ENCODE measurements at regions not wholly inside any gene's neighbourhood (a gene's known extent, or its start where the extent isn't known, plus 50 kb on each side); places are given as distances from the start of the nearest gene placed in this dataset.

GRCh38 chr13:57224414-57224813 is 57.4 kb downstream of the PRR20E start:
- ATAC-seq (no peak), DNase-seq (no peak)
- H3K27ac ChIP-seq (ENCODE audit: low read depth, low read length): no peak overlapping the region
- H3K27me3 ChIP-seq (ENCODE audit: control insufficient read depth in 2 of 2, insufficient read depth in 2 of 2, low read length in 2 of 2): no peaks in the 10 kb centered on the region
- CTCF ChIA-PET: interaction anchor here (0.6 kb wide), 1 partner anchor 61 kb away, joined by 3 read pairs; no protein-coding TSS in a partner anchor
- Mint-ChIP-seq H3K27me3 (no peaks in the 10 kb centered on the region), H3K27ac (no peak overlapping the region), H3K4me1 (no peaks in the 10 kb centered on the region), H3K4me3 (no peak overlapping the region), H3K36me3 (no peaks in the 10 kb centered on the region), H3K9me3 (peaks cover 0 to 14% (median 3%) of the 10 kb centered on the region in 11 donors)
- H3K9me3 ChIP-seq (ENCODE audit: control insufficient read depth in 2 of 3, low read length in 3 of 3): no peaks in the 10 kb centered on the region
- intact Hi-C loops (cut with micrococcal nuclease): no loop called here
- H3K36me3 ChIP-seq (ENCODE audit: control insufficient read depth in 2 of 3, insufficient read depth in 3 of 3, low read length in 3 of 3): no peaks in the 10 kb centered on the region
- POLR2A ChIA-PET: no interaction called here
- no peak overlapping the region for H3K4me3 ChIP-seq (ENCODE audit: low read length)
- no peaks in the 10 kb centered on the region for H3K4me1 ChIP-seq (ENCODE audit: control insufficient read depth in 2 of 2, insufficient read depth in 2 of 2, low read length in 2 of 2)

DNA sequence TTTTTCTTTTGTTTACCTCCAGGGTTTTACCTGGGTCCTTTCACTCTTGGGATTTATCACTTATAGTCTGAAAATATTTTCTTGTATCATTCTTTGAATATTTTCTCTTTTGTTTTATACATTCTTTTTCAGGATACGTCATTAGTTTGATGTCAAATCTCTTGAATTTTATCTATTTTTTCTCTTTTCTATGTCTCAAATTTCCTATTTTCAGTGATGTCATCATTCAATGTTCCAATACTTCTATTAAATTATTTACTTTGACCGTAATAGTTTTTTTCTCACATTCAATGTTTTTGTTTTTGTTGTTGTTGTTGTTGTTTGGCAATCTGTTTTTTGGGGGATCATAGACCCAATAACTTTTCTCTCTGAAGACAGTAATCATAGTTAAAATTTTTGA is 83.5 kb downstream of the PRR20E start:
- Mint-ChIP-seq H3K27me3 (no peaks in the 10 kb centered on the region), H3K9me3 (peaks cover 0 to 8% (median 0%) of the 10 kb centered on the region in 11 donors), H3K4me3 (no peak overlapping the region), H3K27ac (no peak overlapping the region), H3K36me3 (no peaks in the 10 kb centered on the region), H3K4me1 (no peaks in the 10 kb centered on the region)
- POLR2A ChIA-PET: no interaction called here
- H3K4me3 ChIP-seq (ENCODE audit: low read length): no peak overlapping the region
- no peak overlapping the region for H3K27ac ChIP-seq (ENCODE audit: low read depth, low read length)
- no peaks in the 10 kb centered on the region for H3K9me3 ChIP-seq (ENCODE audit: control insufficient read depth in 2 of 3, low read length in 3 of 3)
- no peaks in the 10 kb centered on the region for H3K4me1 ChIP-seq (ENCODE audit: control insufficient read depth in 2 of 2, insufficient read depth in 2 of 2, low read length in 2 of 2)
- intact Hi-C loops (cut with micrococcal nuclease): no loop called here
- CTCF ChIA-PET: no interaction called here
- H3K36me3 ChIP-seq (ENCODE audit: control insufficient read depth in 2 of 3, insufficient read depth in 3 of 3, low read length in 3 of 3): no peaks in the 10 kb centered on the region
- H3K27me3 ChIP-seq (ENCODE audit: control insufficient read depth in 2 of 2, insufficient read depth in 2 of 2, low read length in 2 of 2): no peaks in the 10 kb centered on the region
- DNase-seq: no peak
- ATAC-seq: no peak

DNA sequence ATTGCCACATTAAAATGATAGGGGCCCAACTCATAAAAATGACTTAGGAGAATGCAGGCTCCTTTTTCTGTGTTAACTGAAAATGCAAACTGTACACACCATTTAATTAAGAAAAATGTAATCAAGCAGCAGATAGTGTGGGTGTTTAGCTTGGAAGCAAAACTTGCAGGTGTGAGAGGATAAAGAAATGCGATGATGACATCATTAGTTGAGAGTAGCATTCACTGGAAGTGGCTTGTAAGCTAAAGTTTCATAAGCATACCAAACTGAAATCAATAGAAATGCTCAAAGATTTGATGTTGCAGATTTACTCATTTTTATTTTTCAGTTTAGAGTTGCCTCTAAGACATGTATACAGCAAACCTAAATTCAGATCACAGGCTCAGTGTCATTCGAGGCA is 86.6 kb downstream of the PRR20E start:
- Histone ChIP-seq H3K9me3 (ENCODE audit: control insufficient read depth in 2 of 3, low read length in 3 of 3) (no peaks in the 10 kb centered on the region), H3K4me3 (ENCODE audit: low read length) (no peak overlapping the region), H3K36me3 (ENCODE audit: control insufficient read depth in 2 of 3, insufficient read depth in 3 of 3, low read length in 3 of 3) (no peaks in the 10 kb centered on the region), H3K4me1 (ENCODE audit: control insufficient read depth in 2 of 2, insufficient read depth in 2 of 2, low read length in 2 of 2) (no peaks in the 10 kb centered on the region), H3K27me3 (ENCODE audit: control insufficient read depth in 2 of 2, insufficient read depth in 2 of 2, low read length in 2 of 2) (no peaks in the 10 kb centered on the region), H3K27ac (ENCODE audit: low read depth, low read length) (no peak overlapping the region)
- POLR2A ChIA-PET: no interaction called here
- CTCF ChIA-PET: no interaction called here
- Mint-ChIP-seq H3K4me3 (no peak overlapping the region), H3K9me3 (peaks cover 0 to 13% (median 7%) of the 10 kb centered on the region in 11 donors), H3K4me1 (no peaks in the 10 kb centered on the region), H3K27me3 (no peaks in the 10 kb centered on the region), H3K36me3 (no peaks in the 10 kb centered on the region), H3K27ac (no peak overlapping the region)
- DNase-seq (no peak), ATAC-seq (no peak)
- intact Hi-C loops (cut with micrococcal nuclease): no loop called here

DNA sequence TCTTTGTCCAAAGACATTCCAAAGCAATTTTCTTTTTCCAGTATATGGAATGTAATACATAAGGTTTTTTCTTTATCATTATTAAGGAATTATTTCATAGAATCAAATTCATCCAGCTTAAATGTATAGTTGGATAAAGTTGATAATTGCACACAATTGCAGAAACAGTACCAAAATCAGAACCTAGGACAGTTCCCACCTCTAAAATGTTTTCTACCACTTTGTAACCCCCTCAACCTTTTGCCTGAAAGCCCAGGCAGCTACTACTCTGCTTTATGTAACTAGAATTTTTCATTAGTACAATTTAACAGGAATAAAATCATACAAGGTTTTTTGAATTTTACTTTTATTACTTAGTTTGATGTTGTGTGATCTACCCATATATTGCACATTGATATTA is 98.0 kb downstream of the PRR20E start:
- Mint-ChIP-seq H3K9me3 (peaks cover 2 to 32% (median 14%) of the 10 kb centered on the region in 11 donors), H3K4me1 (no peaks in the 10 kb centered on the region), H3K4me3 (no peak overlapping the region), H3K27me3 (no peaks in the 10 kb centered on the region), H3K36me3 (no peaks in the 10 kb centered on the region), H3K27ac (no peak overlapping the region)
- no peak for DNase-seq
- Histone ChIP-seq H3K4me1 (ENCODE audit: control insufficient read depth in 2 of 2, insufficient read depth in 2 of 2, low read length in 2 of 2) (no peaks in the 10 kb centered on the region), H3K36me3 (ENCODE audit: control insufficient read depth in 2 of 3, insufficient read depth in 3 of 3, low read length in 3 of 3) (no peaks in the 10 kb centered on the region), H3K9me3 (ENCODE audit: control insufficient read depth in 2 of 3, low read length in 3 of 3) (no peaks in the 10 kb centered on the region), H3K4me3 (ENCODE audit: low read length) (no peak overlapping the region), H3K27me3 (ENCODE audit: control insufficient read depth in 2 of 2, insufficient read depth in 2 of 2, low read length in 2 of 2) (no peaks in the 10 kb centered on the region), H3K27ac (ENCODE audit: low read depth, low read length) (no peak overlapping the region)
- ATAC-seq: no peak
- ChIA-PET POLR2A (no interaction called here), CTCF (no interaction called here)
- intact Hi-C loops (cut with micrococcal nuclease): no loop called here

GRCh38 chr13:57270493-57270892 is 103.5 kb downstream of the PRR20E start:
- ChIA-PET POLR2A (no interaction called here), CTCF (no interaction called here)
- H3K4me1 Mint-ChIP-seq: no peaks in the 10 kb centered on the region
- H3K27me3 Mint-ChIP-seq: no peaks in the 10 kb centered on the region
- ATAC-seq: no peak
- Histone ChIP-seq H3K4me3 (ENCODE audit: low read length) (no peak overlapping the region), H3K27ac (ENCODE audit: low read depth, low read length) (no peak overlapping the region), H3K27me3 (ENCODE audit: control insufficient read depth in 2 of 2, insufficient read depth in 2 of 2, low read length in 2 of 2) (no peaks in the 10 kb centered on the region), H3K4me1 (ENCODE audit: control insufficient read depth in 2 of 2, insufficient read depth in 2 of 2, low read length in 2 of 2) (no peaks in the 10 kb centered on the region), H3K36me3 (ENCODE audit: control insufficient read depth in 2 of 3, insufficient read depth in 3 of 3, low read length in 3 of 3) (no peaks in the 10 kb centered on the region), H3K9me3 (ENCODE audit: control insufficient read depth in 2 of 3, low read length in 3 of 3) (no peaks in the 10 kb centered on the region)
- no peak overlapping the region for H3K27ac Mint-ChIP-seq
- peaks cover 2 to 32% (median 11%) of the 10 kb centered on the region in 11 donors for H3K9me3 Mint-ChIP-seq
- H3K4me3 Mint-ChIP-seq: no peak overlapping the region
- intact Hi-C loops (cut with micrococcal nuclease): no loop called here
- no peak for DNase-seq
- H3K36me3 Mint-ChIP-seq: no peaks in the 10 kb centered on the region

DNA sequence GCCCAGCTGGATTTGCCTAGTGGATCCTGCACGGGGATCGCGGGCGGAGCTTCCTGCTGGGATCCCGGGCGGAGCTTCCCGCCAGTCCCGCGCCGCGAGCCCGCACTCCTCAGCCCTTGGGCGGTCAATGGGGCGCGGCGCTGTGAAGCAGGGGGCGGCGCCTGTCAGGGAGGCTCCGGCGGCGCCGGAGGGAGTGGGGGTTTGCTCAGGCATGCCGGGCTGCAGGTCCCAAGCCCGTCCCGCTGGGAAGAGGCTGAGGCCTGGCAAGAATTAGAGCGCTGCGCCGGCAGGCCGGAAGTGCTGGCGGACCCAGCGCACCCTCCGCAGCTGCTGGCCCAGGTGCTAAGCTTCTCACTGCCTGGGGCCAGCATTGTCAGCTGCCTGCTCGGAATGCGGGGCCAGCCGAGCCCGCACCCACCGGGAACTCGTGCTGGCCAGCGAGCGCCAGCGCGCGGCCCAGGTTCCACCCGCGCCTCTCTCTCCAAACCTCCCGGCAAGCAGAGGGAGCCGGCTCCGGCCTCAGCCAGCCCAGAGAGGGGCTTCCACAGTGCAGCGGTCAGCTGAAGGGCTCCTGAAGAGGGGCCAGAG is 119.6 kb downstream of the PRR20E start:
- H3K27ac Mint-ChIP-seq: no peak overlapping the region
- H3K4me3 ChIP-seq (ENCODE audit: low read length): no peak overlapping the region
- H3K36me3 Mint-ChIP-seq: peaks cover 0 to 4% (median 0%) of the 10 kb centered on the region in 5 donors
- H3K36me3 ChIP-seq (ENCODE audit: control insufficient read depth in 2 of 3, insufficient read depth in 3 of 3, low read length in 3 of 3): no peaks in the 10 kb centered on the region
- CTCF ChIA-PET: no interaction called here
- ATAC-seq (no peak), DNase-seq (no peak)
- no peaks in the 10 kb centered on the region for H3K4me1 Mint-ChIP-seq
- H3K4me3 Mint-ChIP-seq: no peak overlapping the region
- no peaks in the 10 kb centered on the region for H3K27me3 ChIP-seq (ENCODE audit: control insufficient read depth in 2 of 2, insufficient read depth in 2 of 2, low read length in 2 of 2)
- no peaks in the 10 kb centered on the region for H3K4me1 ChIP-seq (ENCODE audit: control insufficient read depth in 2 of 2, insufficient read depth in 2 of 2, low read length in 2 of 2)
- no peak overlapping the region for H3K27ac ChIP-seq (ENCODE audit: low read depth, low read length)
- POLR2A ChIA-PET: no interaction called here
- H3K9me3 Mint-ChIP-seq: peaks cover 0 to 11% (median 4%) of the 10 kb centered on the region in 11 donors
- intact Hi-C loops (cut with micrococcal nuclease): no loop called here
- H3K9me3 ChIP-seq (ENCODE audit: control insufficient read depth in 2 of 3, low read length in 3 of 3): no peaks in the 10 kb centered on the region
- no peaks in the 10 kb centered on the region for H3K27me3 Mint-ChIP-seq

DNA sequence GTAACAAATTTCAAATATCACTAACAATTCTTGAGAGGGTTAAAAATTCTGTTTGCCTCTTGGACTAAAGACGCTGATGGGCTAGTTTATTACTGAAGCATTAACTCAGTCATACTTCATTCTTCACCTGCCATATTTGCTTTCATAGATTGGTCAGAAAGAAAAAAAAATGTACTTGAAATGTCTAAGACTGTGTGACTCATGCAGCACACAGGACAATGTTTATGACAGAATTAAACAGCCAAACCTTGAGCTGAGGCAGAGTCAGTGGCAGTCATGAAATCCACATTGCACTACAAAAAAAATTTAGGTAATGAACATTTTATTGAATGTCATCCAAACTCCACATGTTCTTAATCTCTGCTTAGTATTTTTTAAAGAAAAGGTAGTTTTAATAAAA is 135.6 kb downstream of the PRR20E start:
- DNase-seq (no peak), ATAC-seq (no peak)
- CTCF ChIA-PET: no interaction called here
- intact Hi-C loops (cut with micrococcal nuclease): no loop called here
- no peaks in the 10 kb centered on the region for H3K9me3 ChIP-seq (ENCODE audit: control insufficient read depth in 2 of 3, low read length in 3 of 3)
- no peak overlapping the region for H3K27ac ChIP-seq (ENCODE audit: low read depth, low read length)
- H3K9me3 Mint-ChIP-seq: peaks cover 0 to 15% (median 3%) of the 10 kb centered on the region in 11 donors
- no peak overlapping the region for H3K4me3 ChIP-seq (ENCODE audit: low read length)
- no peaks in the 10 kb centered on the region for H3K27me3 Mint-ChIP-seq
- H3K4me1 Mint-ChIP-seq: no peaks in the 10 kb centered on the region
- no peaks in the 10 kb centered on the region for H3K27me3 ChIP-seq (ENCODE audit: control insufficient read depth in 2 of 2, insufficient read depth in 2 of 2, low read length in 2 of 2)
- no peaks in the 10 kb centered on the region for H3K36me3 ChIP-seq (ENCODE audit: control insufficient read depth in 2 of 3, insufficient read depth in 3 of 3, low read length in 3 of 3)
- POLR2A ChIA-PET: no interaction called here
- H3K4me1 ChIP-seq (ENCODE audit: control insufficient read depth in 2 of 2, insufficient read depth in 2 of 2, low read length in 2 of 2): no peaks in the 10 kb centered on the region
- no peaks in the 10 kb centered on the region for H3K36me3 Mint-ChIP-seq
- H3K4me3 Mint-ChIP-seq: no peak overlapping the region
- no peak overlapping the region for H3K27ac Mint-ChIP-seq

Data from naive thymus-derived CD4-positive, alpha-beta T cell (primary cell).